AG04450 (cell line): ENCODE measurements at regions not wholly inside any gene's neighbourhood (a gene's known extent, or its start where the extent isn't known, plus 50 kb on each side); places are given as distances from the start of the nearest gene placed in this dataset.

Experiments used
- CTCF ChIA-PET: fragments of 300-600, 350-600 bp; formaldehyde crosslinking; extraction: SDS; loops from one replicate; lab custom pipeline; 2022; ENCODE audit warnings: antibody characterized with exemption, inconsistent platforms; lab: Charles Lee
- POLR2A ChIA-PET: fragments of 350-600 bp; formaldehyde crosslinking; extraction: SDS; loops from one replicate; lab custom pipeline; 2021; ENCODE audit warnings: antibody characterized with exemption, inconsistent platforms; lab: Yijun Ruan, JAX
- DNase-seq: peaks from one replicate; pipeline ENCODE4 v3.0.0-alpha.2; 2011; ENCODE audit warnings: low read depth, low spot score
- H3K27ac ChIP-seq: one replicate; pipeline ENCODE4 v1.5.1; 2012; ENCODE audit warnings: low read depth, low read length, control low read depth
- H3K27me3 ChIP-seq: one replicate; pipeline ENCODE4 v1.6.0; 2012; ENCODE audit warnings: low read length; ENCODE audit not compliant: control insufficient read depth, insufficient read depth
- H3K4me3 ChIP-seq: 2 replicates; pipeline ENCODE4 v1.5.1; 2011; ENCODE audit warnings: mild to moderate bottlenecking, low read depth, low read length, control low read depth
- H3K9me3 ChIP-seq: 2 replicates; pipeline ENCODE4 v1.5.1; 2012; ENCODE audit warnings: low read length; ENCODE audit not compliant: control insufficient read depth, insufficient read depth
- CTCF ChIP-seq: IDR thresholded peaks from 2 replicates; pipeline ENCODE4 v1.5.1; 2011; ENCODE audit warnings: low read depth, low read length, control low read depth, inconsistent platforms

GRCh38 chr2:195320413-195320973, 336.5 kb upstream of the SLC39A10 start:
- H3K4me3 ChIP-seq = no peak overlapping the region
- no peaks in the 10 kb centered on the region for H3K27me3 ChIP-seq
- DNase-seq = no peak
- no peaks in the 10 kb centered on the region for H3K9me3 ChIP-seq
- no peak for TF ChIP-seq CTCF
- ChIA-PET CTCF (interaction anchor here (1.3 to 5.5 kb wide), 6 partner anchors 293 to 748 kb away, joined by 3 to 50 read pairs (median 11); partner anchors contain the start of genes DNAH7 and SLC39A10), POLR2A (interaction anchor here (0.6 to 2.1 kb wide), 4 partner anchors 241 to 614 kb away, joined by 4 to 12 read pairs (median 5); partner anchors contain the start of gene SLC39A10)
- H3K27ac ChIP-seq = no peak overlapping the region

DNA sequence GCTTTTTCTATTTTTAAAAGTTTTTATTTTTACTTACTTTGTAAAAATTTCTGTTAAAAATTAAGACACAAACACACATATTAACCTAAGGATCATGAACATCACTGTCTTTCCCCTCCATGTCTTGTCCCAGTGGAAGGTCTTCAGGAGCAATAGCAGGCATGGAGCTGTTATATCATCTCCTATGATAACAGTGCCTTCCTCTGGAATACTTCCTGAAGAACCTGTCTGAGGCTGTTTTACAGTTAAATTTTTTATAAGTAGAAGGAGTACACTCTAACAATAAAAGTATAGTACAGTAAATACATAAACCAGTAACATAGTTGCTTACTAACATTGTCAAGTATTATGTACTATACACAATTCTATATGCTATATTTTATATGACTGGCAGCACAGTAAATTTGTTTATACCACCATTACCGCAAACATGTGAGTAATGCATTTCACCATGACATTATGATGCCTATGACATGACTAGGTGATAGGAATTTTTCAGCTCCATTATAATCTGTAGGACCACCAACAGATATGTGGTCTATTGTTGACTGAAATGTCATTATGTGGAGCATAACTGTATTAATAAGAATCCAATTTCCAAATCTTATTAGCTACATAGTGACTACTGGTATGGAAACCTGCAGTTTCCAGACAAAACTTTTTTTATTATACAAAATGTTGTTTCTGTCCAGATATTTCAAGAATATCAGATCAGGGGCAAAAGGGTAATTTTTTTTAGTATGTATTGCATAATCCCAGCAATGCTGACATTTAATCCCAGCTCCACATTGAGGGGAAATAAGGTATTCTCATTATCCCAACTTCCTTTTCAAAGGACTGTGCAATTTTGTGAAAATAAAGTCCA, 337.2 kb upstream of the SLC39A10 start:
- no peaks in the 10 kb centered on the region for H3K9me3 ChIP-seq
- H3K4me3 ChIP-seq = no peak overlapping the region
- DNase-seq = no peak
- TF ChIP-seq CTCF = no peak
- POLR2A ChIA-PET = interaction anchor here (0.6 to 2.1 kb wide), 5 partner anchors 241 to 614 kb away, joined by 3 to 12 read pairs (median 4); partner anchors contain the start of gene SLC39A10
- H3K27me3 ChIP-seq = no peaks in the 10 kb centered on the region
- H3K27ac ChIP-seq = no peak overlapping the region
- CTCF ChIA-PET = interaction anchor here (0.6 to 5.5 kb wide), 13 partner anchors 14 to 1153 kb away, joined by 3 to 50 read pairs (median 3); partner anchors contain the start of genes DNAH7 and SLC39A10

DNA sequence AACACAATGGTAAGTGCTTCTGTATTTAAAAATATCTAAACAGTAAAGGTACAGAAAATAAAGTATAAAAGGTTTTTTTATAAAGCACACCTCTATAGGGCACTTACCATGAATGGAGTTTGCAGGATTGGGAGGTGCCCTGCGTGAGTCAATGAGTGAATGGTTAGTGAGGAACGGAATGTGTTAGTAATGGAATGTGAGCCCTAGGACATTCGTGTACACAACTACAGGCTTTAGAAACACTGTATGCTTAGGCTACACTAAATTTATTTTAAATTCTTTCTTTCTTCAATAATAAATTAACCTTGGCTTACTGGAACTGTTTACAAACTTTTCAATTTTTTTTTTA, 337.9 kb upstream of the SLC39A10 start:
- TF ChIP-seq CTCF = no peak
- H3K9me3 ChIP-seq = no peaks in the 10 kb centered on the region
- POLR2A ChIA-PET = interaction anchor here (0.7 to 2.1 kb wide), 2 partner anchors 338 to 341 kb away, joined by 3 to 12 read pairs; partner anchors contain the start of gene SLC39A10
- no peak overlapping the region for H3K27ac ChIP-seq
- DNase-seq = peak; percentile 49
- no peak overlapping the region for H3K4me3 ChIP-seq
- no peaks in the 10 kb centered on the region for H3K27me3 ChIP-seq
- CTCF ChIA-PET = interaction anchor here (0.6 to 5.5 kb wide), 13 partner anchors 14 to 1152 kb away, joined by 3 to 50 read pairs (median 3); partner anchors contain the start of genes DNAH7 and SLC39A10

DNA sequence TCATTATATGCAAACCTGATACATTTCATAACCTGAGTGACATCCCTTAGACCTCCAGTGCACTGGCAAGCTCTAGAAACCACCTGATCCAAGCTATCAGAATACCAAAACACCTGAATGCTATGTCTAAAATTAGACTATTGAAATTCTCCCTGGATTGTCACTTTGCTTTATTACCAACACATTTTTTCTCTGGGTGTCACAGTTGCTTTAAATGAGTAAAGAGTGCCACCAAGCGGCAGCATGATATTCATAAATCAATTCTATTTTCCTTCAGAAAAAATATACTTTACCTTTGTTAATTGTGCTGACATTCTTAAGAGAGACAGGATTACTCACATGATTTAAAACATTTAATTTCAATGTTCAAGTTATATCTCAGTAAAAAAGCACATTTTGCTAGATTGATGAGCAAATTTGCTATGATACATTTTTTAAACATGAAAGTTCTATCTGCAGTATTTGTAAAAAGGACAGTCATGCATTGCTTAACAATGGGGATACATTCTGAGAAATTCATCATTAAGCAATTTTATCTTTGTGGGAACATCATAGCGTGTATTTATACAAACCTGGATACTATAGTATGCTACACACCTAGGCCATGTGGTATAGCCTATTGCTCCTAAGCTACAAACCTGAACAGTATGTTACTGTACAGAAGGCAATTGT, 338.4 kb upstream of the SLC39A10 start:
- no peaks in the 10 kb centered on the region for H3K27me3 ChIP-seq
- ChIA-PET CTCF (interaction anchor here (0.7 to 5.5 kb wide), 12 partner anchors 8 to 1151 kb away, joined by 3 to 50 read pairs (median 4); partner anchors contain the start of genes DNAH7 and SLC39A10), POLR2A (interaction anchor here (0.7 to 2.1 kb wide), 2 partner anchors 338 to 342 kb away, joined by 3 to 12 read pairs; partner anchors contain the start of gene SLC39A10)
- H3K27ac ChIP-seq = no peak overlapping the region
- no peaks in the 10 kb centered on the region for H3K9me3 ChIP-seq
- DNase-seq = no peak
- H3K4me3 ChIP-seq = no peak overlapping the region
- TF ChIP-seq CTCF = peak; percentile 45; the same call in 1 of the 2 replicates
